Stimulated activated CD4-positive, alpha-beta T cell treated with anti-CD3 and anti-CD28 coated beads, Interleukin-4, amount 100 ng/mL, for 1 hour (primary cell): ENCODE measurements at regions not wholly inside any gene's neighbourhood (a gene's known extent, or its start where the extent isn't known, plus 50 kb on each side); places are given as distances from the start of the nearest gene placed in this dataset.

Experiments used
- DNase-seq: peaks from one replicate; pipeline ENCODE4 v3.0.0-alpha.2; 2020

DNA sequence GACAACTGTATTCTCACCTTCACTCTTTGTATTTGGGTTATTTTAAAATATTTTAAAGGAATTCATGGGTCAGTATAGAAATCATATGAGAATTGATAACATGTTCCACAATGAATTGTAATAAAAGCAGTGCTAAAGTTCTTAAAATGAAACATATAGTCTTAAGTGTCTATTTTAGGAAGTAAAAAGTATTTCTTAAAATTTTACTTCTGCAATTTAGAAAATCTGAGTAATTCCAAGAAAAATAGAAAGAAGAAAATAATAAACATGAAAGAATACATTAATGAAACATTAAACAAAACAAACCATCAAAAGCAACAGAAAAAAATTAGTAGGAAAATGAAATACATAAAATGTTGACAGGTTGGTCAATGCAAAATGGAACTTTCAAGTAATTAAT lies 332.4 kb downstream of the ETS1 start:
- DNase-seq: no peak

DNA sequence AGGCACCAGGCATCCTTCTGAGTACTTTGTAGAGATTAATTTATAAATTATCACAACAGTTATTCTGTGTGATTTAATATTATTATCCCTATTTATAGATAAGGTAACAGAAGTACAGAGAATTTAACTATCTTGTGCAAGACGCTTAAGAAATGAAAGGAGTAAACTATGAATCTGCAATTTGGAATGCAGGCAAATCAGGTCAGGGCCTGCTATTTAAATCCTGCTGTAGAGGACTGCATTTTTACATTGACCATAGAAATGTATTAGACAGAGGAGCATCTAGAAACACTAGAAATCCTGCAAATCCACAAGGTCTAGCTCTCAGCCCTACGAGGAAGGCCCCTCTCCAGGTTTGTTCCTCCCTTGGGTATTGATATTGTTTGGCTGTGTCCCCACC lies 336.2 kb downstream of the ETS1 start:
- no peak for DNase-seq

DNA sequence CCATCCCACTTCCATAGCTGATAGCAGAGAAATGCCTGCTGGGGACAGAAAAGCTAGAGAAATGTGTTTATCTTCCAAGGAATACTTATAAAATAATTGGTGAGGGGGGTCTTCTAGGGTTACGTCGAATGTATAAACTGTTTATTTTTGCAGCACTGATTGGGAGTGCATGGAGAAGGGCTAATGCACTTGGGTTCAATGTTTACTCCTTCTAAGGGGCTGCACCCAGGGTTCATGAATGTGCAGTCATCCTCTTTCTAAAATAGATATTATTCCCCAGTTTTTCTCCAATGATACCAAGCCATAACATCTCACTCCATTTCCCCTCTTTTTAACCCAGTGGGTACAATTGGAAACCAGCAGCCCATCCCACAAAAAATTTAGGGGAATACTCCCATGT lies 336.9 kb downstream of the ETS1 start:
- DNase-seq: no peak

DNA sequence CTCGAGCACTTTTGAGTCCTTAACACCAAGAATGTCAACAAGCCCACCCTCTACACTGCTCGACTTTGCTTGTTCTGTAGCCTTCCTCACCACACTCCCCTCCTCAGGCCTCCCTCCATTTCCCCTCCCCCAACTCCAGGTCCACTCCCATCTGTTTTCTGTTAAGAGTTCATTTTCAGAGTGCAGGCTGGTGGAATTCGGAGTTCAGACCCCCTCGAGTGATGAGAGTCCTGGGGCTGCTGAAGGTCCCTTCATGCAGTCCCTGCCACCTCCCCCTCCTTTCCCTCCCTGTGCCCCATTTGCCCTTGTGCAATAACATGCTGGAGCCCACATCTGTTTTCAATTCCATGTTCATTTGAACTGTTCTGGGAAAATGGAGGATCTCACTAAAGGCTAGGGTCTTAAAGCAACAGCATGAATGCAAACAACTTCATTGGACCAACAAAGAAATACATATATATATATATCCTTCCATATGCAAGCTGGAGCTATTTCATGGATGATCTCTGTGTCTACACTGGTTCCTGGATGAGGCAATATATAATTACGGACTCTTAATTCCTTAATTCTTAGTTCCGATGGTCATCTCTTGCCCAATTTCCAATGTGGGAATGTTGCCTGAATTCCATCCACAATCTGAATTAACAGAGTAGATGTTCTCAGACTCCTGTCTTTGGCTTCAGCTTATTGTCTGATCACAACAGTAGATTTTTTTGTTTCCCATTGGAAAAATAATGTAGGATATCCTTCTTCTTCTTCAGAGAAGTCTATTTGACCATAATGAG lies 340.4 kb downstream of the ETS1 start:
- no peak for DNase-seq

DNA sequence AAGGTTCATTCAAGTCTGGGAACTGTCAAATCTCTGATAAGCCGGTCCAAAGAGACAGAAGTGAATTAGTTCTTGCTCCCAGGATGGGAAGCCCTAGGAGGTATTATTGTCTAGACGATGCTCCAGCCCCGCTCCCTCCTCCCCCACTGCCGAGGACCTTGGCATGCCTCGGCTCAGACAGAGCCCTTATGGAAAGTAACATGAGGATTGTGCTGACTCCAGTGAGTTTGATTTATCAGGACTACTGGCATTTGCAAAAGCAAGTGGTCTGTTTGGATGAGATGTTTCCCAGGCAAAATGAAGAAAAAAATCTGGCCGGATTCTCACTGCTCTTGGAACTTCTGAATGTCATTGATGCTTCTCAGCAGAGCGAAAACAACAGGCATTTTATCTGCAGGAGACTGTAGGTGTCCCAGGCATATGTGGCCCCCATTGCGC lies 341.0 kb downstream of the ETS1 start:
- DNase-seq: no peak

DNA sequence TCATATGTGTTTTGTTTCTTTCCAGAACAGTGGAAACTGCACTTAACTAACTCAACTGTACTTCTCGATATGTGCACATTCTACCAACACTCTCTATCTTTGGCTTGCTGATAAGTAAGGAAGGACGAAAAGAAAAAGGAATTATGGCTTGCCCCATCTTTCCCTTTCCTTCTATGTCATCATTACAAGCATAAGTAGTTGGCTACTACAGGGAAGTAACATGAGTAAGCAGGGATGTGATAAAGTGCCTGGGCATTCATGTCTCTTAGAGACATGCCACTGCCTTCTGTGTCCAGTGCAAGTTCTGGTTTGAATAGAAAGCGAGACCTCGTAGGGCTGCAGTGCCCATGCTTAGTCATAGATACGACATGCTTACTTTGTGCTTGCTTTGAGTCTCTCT lies 342.5 kb downstream of the ETS1 start:
- no peak for DNase-seq

DNA sequence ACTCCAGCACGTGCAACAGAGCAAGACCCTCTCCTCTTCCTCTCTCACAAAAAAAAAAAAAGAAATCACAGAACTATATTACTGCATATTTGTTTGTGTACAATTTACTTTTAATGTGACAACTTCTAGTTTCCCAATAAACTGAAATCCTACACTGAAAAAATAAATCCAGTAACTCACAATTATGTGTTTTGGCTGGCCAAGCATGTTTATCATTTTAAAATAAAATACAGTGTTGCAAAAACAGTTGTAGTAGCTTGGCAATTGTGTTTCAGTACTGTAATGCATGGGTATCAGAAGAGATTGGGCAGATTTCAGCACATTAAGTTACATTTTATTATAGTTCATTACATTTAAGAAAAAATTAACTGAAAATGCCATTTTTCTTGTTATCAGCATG lies 344.9 kb downstream of the ETS1 start:
- no peak for DNase-seq

DNA sequence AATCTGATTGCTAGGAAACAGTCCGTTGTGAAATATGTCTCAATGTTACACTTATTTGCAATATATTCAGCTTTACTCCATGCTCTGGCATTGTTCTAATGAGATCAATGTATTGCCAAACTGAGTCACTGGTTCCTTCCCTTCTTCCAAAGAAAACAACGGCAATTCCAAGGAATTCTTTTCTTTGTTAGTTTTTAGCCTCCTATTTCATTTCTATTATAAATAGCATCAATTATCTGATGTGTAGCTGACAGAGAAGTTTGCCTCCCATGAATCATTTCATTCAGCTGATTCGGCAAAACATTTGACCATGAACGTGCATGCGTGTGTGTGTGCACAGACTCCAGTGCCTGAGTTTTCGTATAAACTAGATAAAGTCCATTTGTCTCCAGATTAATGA lies 346.8 kb downstream of the ETS1 start:
- no peak for DNase-seq

DNA sequence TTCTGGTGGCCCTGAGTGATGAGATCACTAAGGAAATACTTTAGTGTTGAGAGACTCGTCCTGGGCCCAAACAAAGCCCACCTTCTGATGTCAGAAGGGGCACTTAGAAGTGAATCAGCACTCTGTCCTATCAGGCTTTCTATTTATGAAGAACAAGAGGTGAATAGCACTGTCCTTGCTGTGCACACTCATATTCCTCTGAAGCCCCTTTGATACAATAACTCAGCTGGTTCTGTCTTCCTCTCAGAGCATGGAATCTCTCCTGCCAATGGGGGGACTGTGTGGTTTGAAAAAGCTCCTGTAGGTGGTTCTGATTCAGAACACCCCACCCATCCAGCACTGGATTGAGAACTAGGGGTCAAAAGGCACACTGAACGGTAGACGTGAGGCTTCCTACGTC lies 348.1 kb downstream of the ETS1 start:
- no peak for DNase-seq

DNA sequence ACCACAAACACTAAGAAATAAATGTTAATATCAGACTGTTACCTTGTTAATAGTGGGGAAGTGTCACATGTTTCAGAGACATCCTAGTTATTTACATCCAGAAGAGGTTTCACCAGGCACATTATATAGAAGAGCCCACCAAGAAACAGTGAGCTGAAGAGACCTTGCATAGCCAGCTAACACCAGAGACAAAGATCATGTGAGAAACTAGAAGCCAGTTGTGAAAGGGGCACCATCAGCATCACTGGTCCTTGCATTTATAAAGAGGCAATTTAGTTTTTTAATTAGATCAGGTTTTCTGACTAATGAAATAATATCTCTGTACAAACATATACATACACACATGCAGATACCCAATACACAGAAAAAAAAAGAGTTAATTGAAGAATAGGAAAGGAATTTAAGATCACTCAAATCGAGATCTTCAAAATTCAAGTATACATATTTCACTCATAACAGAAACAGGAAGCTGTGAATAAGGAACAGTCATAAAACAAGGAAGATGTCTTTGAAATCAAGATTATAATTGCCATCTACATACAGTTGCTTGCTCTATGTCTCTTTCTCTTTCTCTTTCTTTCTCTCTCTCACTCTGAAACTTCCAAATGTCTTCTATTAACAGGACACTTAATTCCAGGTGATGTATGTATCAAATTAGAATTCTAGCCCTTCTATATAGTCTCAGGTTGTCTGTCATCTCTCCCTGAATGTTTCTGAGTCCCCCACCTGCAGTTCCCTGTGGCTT lies 348.7 kb downstream of the ETS1 start:
- no peak for DNase-seq

DNA sequence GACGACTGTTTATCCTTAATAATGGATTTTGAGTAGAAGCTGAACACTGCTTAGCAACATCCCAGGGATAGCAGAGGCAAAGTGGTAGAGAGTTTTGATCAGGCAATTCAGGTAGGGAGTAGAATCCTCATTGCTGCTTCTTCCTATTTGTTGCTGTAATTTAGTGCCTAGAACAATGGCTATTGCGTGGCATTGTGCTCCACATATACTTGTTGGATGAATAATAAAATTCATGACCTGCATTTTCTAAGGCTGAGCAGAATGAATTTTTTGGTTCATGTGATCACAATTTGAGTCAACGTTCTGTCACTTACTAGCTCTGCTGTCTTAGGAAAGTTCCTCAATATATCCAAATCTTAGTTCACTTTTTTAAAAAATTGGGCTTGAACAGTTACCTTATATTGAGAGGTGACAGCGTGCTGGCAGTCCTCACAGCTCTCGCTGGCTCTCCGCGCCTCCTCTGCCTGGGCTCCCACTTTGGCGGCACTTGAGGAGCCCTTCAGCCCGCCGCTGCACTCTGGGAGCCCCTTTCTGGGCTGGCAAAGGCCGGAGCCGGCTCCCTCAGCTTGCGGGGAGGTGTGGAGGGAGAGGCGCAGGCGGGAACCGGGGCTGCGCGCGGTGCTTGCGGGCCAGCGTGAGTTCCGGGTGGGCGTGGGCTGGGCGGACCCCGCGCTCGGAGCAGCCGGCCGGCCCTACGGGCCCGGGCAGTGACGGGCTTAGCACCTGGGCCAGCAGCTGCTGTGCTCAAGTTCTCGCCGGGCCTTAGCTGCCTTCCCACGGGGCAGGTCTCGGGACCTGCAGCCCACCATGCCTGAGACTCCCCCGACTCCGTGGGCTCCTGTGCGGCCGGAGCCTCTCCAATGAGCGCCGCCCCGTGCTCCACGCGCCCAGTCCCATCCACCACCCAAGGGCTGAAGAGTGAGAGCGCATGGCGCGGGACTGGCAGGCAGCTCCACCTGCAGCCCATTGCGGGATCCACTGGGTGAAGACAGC lies 350.6 kb downstream of the ETS1 start:
- DNase-seq: no peak

DNA sequence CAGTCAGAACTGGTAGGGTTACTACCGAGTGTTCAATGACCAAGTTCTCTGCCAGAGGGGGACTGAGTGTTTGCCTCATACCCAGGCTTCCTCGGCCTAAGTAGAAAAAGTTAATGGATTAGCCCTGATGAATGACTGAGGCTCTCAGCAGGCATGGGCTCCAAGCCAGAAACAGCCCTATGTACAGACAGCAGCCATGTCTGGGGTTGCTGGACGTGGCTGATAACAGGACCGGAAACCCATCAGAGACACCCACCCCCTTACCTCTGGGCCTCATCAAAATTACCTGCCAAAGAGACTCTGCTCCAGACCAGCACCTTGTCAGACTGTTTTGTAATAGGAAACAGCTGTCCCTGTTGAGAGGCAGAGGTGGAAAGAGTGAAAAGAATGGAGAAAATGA lies 351.4 kb downstream of the ETS1 start:
- DNase-seq: no peak

DNA sequence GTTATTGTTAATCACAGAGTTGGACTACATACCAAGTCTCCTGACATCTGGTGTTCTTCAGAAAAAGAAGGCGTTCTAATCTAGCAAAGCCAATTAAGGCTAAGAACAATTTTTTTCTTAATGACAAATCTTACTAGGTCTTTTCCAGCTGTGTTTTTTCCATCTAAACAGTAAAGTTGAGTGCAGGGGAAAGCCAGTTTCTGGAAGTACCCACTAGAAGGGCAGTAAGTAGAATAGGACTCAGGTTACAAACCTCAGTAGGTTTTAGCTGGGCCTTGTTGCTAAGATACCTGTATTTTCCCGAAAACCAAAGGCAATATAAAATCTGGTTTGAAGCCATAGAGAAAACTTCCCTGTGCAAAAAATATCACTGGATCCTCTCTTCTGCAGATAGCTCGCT lies 351.9 kb downstream of the ETS1 start:
- DNase-seq: no peak

DNA sequence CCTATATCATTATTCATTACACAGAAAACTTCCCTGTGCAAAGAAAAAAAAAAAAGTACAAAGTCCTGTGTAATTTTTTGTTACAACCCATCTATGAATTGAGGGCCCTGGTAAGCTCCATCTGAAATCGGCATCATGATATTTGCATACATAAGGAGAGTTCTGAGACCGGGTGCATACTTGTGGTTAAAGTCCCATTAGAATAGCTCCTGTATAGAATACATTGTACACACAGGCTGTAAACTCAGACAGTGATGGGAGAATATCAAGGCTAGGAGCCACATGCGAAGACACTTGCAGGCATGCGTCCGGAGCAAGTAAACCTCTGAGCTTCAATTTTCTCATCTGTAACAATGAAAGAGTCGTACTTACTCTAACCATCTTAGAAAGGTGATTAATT lies 353.2 kb downstream of the ETS1 start:
- DNase-seq: no peak

DNA sequence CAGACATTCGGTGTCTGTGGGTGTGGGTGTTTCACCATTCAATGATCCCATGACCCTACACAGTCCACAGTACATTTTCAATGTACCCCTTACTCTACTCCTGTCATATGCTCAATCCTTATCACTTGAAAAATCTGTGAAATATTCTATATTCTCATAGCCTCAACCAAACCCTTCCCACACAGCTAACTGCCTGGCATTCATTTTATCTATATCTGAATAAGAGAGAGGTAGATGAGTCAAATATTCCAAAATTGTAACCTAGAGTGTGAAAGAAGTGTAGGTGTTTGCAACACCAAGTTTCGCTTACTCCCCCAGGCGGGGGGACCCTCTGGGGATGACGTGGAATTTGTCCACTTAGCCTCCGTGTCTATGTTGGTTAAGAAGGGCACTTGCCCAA lies 354.8 kb downstream of the ETS1 start:
- DNase-seq: peak; percentile 51

DNA sequence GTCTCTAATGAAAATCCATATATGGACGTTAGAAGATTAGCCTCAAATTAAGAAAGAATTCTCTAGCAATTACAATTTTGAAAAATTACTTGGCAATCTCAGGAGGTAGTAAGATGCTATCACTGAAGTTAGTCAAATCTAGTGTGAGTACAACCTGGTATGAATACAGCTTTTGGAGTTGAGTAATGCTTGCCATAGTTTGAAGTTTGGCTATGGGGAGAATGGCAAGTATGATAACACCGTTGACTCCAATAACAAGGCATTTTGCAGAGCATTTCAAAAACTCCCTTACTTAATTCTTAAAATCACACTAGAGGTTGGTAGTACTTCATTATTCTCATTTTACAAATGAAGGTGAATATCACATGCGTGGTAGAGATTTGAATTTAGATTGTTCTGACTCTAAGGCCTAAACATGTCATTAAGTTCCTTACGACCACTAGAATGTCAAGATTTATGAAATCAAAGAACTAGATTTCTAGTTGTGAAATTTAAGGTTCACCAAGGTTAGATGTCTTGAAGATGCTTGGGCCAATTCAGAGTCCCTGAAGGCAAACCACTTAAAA lies 355.4 kb downstream of the ETS1 start:
- DNase-seq: no peak

DNA sequence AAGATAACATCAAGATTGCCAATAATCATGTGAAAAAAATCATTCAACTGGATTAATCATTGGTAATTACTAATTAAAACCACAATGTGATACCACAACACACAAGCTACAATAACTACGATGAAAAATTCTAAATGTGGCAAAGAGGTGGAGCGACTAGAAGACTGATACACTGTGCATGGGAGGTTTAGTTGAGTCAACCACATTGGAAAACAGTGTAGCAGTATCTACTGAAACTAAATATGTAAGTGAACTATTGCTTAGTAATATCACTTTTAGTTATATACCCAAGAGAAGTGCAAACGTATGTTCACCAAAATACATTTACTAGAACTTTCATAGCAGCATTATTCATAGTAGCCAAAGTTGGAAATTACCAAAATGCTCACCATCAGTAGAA lies 359.9 kb downstream of the ETS1 start:
- no peak for DNase-seq

DNA sequence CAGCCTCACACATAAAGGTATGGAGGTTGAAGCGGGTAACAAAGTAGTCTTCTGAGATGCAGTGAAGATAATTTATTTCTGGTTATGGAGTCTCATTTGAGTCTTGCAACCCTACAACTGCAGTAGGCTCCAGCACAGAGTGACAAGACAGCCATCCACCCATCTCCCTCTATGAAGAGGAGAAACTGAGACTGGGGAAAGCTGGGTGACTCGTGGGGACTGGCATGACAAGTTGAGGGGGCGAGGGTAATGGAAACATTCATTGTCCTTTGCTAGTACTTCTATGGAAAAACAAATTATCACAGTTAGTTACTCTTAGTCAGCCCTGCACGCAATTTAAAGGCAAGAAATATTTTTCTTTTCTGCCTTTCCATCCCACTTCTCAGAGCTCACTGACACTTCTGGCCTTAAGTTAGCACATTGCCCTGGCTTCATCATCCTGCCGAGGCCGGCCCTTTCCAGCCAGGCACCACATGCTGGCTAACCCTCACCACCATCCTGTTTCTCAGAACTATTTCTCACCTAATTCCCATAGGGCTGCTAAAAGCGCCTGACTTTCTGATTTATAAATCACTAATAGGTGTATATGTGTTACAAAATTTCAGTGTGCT lies 361.1 kb downstream of the ETS1 start:
- peak; percentile 30 for DNase-seq

DNA sequence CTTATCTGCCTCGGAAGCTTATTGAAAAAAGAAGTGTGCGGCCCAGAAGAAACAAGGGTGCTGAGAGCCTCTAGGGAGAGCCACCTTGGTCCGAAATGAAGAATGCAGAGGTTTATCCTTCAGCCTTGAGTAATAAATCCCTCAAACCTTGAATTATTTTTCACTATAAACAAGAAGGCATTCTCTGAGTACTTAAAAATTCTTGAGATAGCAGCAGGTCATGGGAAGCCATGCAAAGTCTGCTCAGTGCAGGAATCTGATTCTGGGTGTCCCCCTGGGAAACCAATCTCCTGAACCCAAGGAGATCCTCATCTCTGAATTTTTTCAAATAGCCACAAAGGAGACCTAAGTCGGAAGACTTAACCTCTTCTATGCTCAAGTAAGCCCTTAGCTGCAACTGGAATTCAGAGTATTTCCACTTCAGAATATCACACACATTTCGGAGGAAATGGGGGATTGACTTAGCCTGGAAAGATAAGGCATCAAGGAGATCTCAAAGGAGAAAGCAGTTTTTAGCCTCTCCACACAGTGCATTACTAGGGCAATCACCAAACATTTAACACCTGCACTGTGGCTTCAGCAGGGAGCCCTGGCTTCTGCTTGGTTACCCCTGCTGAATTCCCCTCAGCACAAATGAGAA lies 365.0 kb downstream of the ETS1 start:
- no peak for DNase-seq

DNA sequence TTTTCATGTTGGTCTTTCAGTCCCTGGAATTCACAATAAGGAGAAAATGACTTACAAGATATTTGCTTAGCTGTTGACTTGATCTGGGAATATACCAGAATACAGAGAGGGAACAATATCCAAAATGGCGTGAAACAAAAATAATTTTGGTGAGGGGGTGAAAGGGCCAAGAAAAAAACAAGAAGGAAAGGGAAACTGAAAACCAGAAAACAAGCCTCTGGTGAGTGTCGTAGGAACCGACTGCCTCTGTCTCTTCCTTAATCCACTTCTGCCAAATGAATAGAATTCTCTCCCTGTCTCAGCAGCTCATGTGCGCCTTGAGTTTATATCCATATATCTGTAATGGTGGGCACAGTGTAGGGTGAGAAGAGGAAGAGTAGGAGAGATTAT lies 367.6 kb downstream of the ETS1 start:
- DNase-seq: no peak

DNA sequence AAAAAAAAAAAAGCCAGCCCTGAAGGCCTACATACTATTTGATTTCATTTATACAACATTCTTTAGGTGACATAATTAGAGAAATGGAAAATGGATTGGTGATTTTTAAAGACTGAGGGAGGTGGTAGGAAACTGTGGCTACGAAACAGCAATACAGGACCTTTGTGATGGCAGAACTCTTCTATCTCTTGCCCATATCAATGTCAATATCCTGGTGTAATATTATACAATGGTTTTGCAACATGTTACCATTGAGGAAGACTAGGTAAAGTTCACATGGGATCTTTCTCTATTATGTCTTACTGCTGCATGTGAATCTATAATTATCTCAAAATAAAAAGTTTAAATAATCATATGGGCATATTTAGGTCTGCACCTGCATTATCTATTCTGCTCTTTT lies 371.2 kb downstream of the ETS1 start:
- DNase-seq: no peak

DNA sequence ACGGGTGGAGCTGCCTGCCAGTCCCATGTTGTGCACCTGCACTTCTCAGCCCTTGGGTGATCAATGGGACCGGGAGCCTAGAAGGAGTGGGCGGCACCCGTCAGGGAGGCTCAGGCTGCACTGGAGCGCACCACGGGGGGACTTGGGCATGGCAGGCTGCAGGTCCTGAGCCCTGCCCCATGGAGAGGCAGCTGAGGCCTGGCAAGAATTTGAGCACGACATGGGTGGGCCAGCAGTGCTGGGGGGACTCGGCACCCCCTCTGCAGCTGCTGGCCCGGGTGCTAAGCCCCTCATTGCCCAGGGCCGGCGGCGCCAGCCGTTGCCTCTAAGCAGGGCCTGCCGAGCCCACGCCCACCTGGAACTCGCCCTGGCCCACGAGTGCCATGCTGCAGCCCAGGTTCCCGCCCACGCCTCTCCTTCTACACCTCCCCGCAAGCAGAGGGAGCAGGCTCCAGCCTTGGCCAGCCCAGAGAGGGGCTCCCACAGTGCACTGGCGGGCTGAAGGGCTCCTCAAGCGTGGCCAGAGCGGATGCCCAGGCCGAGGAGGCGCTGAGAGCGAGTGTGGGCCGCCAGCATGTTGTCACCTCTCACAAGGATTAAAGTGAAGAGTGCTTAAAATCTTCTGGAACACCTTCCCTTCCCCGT lies 372.0 kb downstream of the ETS1 start:
- DNase-seq: no peak
